Pancreas (tissue), 10 donors: ENCODE measurements at regions not wholly inside any gene's neighbourhood (a gene's known extent, or its start where the extent isn't known, plus 50 kb on each side); places are given as distances from the start of the nearest gene placed in this dataset.

Source experiments
- ATAC-seq, 4 donors: fragments of 200-7000 bp; cut with Tn5 transposase; one replicate each; pipeline versions ENCODE4 v1.8.0 to v1.9.1; 2020; ENCODE audit warnings: mild to moderate bottlenecking in 4 of 4, moderate library complexity in 4 of 4
- DNase-seq, 6 donors: peaks; one replicate each; pipeline ENCODE4 v3.0.0-alpha.2; 2020
- FAIRE-seq: peaks from 2 replicates; lab custom pipeline; 2012; peaks lifted over from hg19 to GRCh38; lab: Jason Lieb, UNC
- H3K27ac ChIP-seq, 4 donors: fragments of 200-600 bp; sonication (generic); 1 replicate in 3 of 4; 2 replicates in 1 of 4; pipeline versions ENCODE4 v1.5.0 to v1.8.0; 2020
- H3K27me3 ChIP-seq, 4 donors: fragments of 200-600 bp; one replicate each; pipeline ENCODE4 v1.8.0; 2021
- H3K36me3 ChIP-seq, 3 donors: fragments of 200-600 bp; sonication (generic) in 1 of 3; one replicate each; pipeline versions ENCODE4 v1.5.0 to v1.8.0; 2020 to 2021
- H3K4me1 ChIP-seq, 3 donors: fragments of 200-600 bp; one replicate each; pipeline ENCODE4 v1.8.0; 2021
- H3K4me3 ChIP-seq, 4 donors: fragments of 200-600 bp; sonication (generic) in 2 of 4; one replicate each; pipeline versions ENCODE4 v1.5.0 to v1.8.0; 2020 to 2021
- H3K9me3 ChIP-seq, 4 donors: fragments of 200-600 bp; one replicate each; pipeline ENCODE4 v1.8.0; 2021
- CTCF ChIP-seq, 4 donors: fragments of 200-600 bp; sonication (generic) in 3 of 4; IDR thresholded peaks; one replicate each; pipeline versions ENCODE4 v1.5.0 to v1.8.0; 2021; ENCODE audit warnings: antibody characterized with exemption in 4 of 4
- WGBS, 2 donors: extraction: QIAGEN DNeasy Blood & Tissue Kit; methylation state at CpG; one replicate each; pipeline ENCODE4 v1.1.7; 2013; 5-methylcytosine and 5-hydroxymethylcytosine counted together
- intact Hi-C, 3 donors: fragments of 100-400 bp; cut with DNase I; formaldehyde crosslinking; loops; one replicate each; pipeline versions ENCODE4 v1.11.1 to v1.14.2; 2022
- donor health status: healthy with polysubstance abuse.
- donor health status: DM: no; HTN: no; CAD: no; lungs with moderate emphysema.
- donor health status: DM: no; HTN: no; CAD: no.
- donor health status: control.
- donor health status: control.
- donor health status: Bipolar disorder and iron deficiency.
- donor health status: DM: yes; HTN: yes; CAD: no.
- donor health status: DM: no; HTN: no; CAD: no.
- donor health status: DM: no; HTN: no; CAD: no.
- donor health status: DM: yes; HTN: yes; CAD: no.

GRCh38 chr2:56118474-56118873 lies 65.3 kb upstream of the CCDC85A start:
- ATAC-seq (no peak), DNase-seq (no peak), FAIRE-seq (no peak)
- intact Hi-C loops = no loop called here
- Histone ChIP-seq H3K36me3 (no peaks in the 10 kb centered on the region), H3K27ac (no peak overlapping the region), H3K4me1 (no peaks in the 10 kb centered on the region), H3K9me3 (no peaks in the 10 kb centered on the region), H3K4me3 (no peak overlapping the region), H3K27me3 (no peaks in the 10 kb centered on the region)
- 83 to 87% methylated on average over 4 of the region's 4 CpGs for WGBS, 2 donors
- no peak for TF ChIP-seq CTCF (IDR thresholded peaks at IDR 0.05)

GRCh38 chr2:56121995-56122394 lies 61.8 kb upstream of the CCDC85A start:
- Histone ChIP-seq H3K9me3 (no peaks in the 10 kb centered on the region), H3K36me3 (no peaks in the 10 kb centered on the region), H3K27ac (no peak overlapping the region), H3K4me3 (no peak overlapping the region), H3K27me3 (no peaks in the 10 kb centered on the region), H3K4me1 (no peaks in the 10 kb centered on the region)
- no peak for ATAC-seq
- 70 to 71% methylated on average over 1 of the region's 1 CpG for WGBS, 2 donors
- TF ChIP-seq CTCF (IDR thresholded peaks at IDR 0.05) = no peak
- DNase-seq = no peak
- no peak for FAIRE-seq
- intact Hi-C loops = loop anchor here in 1 of 3 donors (10.0 kb wide), 1 partner anchor 407 kb away; no protein-coding TSS in a partner anchor

GRCh38 chr2:56123538-56123937 lies 60.3 kb upstream of the CCDC85A start:
- FAIRE-seq (no peak), ATAC-seq (no peak)
- no peaks in the 10 kb centered on the region for H3K36me3 ChIP-seq

GRCh38 chr2:56127010-56127409 lies 56.8 kb upstream of the CCDC85A start:
- TF ChIP-seq CTCF (IDR thresholded peaks at IDR 0.05) = no peak
- 48 to 63% methylated on average over 1 of the region's 1 CpG for WGBS, 2 donors
- Histone ChIP-seq H3K4me3 (no peak overlapping the region), H3K27ac (no peak overlapping the region), H3K36me3 (no peaks in the 10 kb centered on the region), H3K4me1 (no peaks in the 10 kb centered on the region), H3K27me3 (no peaks in the 10 kb centered on the region), H3K9me3 (no peaks in the 10 kb centered on the region)
- FAIRE-seq (no peak), DNase-seq (no peak), ATAC-seq (peak in 1 of 4 donors; percentile 6)
- intact Hi-C loops = loop anchor here in 1 of 3 donors (10.0 kb wide), 1 partner anchor 412 kb away; no protein-coding TSS in a partner anchor

More at GRCh38 chr2:56123538-56123937, 60.3 kb upstream of the CCDC85A start:
- Histone ChIP-seq H3K9me3 (no peaks in the 10 kb centered on the region), H3K27me3 (no peaks in the 10 kb centered on the region), H3K27ac (no peak overlapping the region), H3K4me3 (no peak overlapping the region), H3K4me1 (no peaks in the 10 kb centered on the region)
- TF ChIP-seq CTCF (IDR thresholded peaks at IDR 0.05) = no peak
- intact Hi-C loops = loop anchor here in 1 of 3 donors (10.0 kb wide), 1 partner anchor 409 kb away; no protein-coding TSS in a partner anchor
- no peak for DNase-seq
- 79 to 84% methylated on average over 1 of the region's 1 CpG for WGBS, 2 donors

- Histone ChIP-seq H3K4me3 (no peak overlapping the region), H3K9me3 (no peaks in the 10 kb centered on the region), H3K4me1 (no peaks in the 10 kb centered on the region), H3K27me3 (no peaks in the 10 kb centered on the region), H3K36me3 (no peaks in the 10 kb centered on the region), H3K27ac (no peak overlapping the region)
- WGBS, 2 donors = 50 to 54% methylated on average over 6 of the region's 6 CpGs
- intact Hi-C loops = loop anchor here in 1 of 3 donors (10.0 kb wide), 1 partner anchor 413 kb away; no protein-coding TSS in a partner anchor
- FAIRE-seq (no peak), ATAC-seq (peak in 2 of 4 donors; percentile 62 to 66), DNase-seq (no peak)
- no peak for TF ChIP-seq CTCF (IDR thresholded peaks at IDR 0.05)
Measured at GRCh38 chr2:56127463-56128152, 56.2 kb upstream of the CCDC85A start.
